HG03139 (cell line): ENCODE measurements at regions not wholly inside any gene's neighbourhood (a gene's known extent, or its start where the extent isn't known, plus 50 kb on each side); places are given as distances from the start of the nearest gene placed in this dataset.

Source experiments
- ATAC-seq: cut with Tn5 transposase; IDR thresholded peaks from one replicate; pipeline ENCODE4 v1.9.1; 2021; ENCODE audit not compliant: unreplicated experiment

DNA sequence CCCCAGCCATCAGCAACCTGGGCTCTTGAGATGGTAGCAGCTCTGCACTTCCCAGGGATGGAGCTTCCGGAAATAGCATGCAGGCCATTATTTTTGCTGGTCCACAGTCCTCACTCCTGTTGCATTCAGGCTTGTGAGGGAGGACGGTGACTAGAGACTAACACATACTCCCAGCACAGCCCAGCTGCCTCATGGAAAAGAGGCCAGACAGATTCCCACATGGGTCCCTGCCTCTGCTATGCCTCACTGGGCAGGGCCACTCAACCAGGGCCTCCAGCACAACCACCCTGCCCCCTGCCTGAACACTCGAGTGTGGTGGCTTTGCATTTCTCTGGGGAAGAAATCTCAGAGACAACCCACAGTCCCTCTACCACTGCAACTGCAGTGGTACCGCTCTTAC lies 1195.1 kb downstream of the PCDH18 start:
- no peak for ATAC-seq

DNA sequence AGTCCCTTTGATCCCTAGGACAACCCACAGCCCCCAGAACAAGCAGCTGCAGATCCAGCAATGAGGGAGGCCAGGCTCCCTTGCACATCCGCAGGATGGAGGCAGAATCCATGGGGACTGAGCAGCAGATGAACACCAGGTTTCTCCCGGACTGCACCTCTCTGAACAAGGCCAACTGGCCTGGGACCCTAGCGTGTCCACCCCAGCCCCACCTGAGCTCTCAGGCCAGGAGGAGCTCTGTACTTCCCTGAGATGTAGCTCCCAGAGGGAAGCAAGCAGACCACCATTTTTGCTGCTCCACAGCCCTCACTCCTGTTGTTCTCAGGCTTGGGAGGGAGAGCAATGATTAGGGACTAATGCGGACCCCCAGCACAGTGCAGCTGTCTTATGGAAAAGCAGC lies 1195.8 kb downstream of the PCDH18 start:
- no peak for ATAC-seq

DNA sequence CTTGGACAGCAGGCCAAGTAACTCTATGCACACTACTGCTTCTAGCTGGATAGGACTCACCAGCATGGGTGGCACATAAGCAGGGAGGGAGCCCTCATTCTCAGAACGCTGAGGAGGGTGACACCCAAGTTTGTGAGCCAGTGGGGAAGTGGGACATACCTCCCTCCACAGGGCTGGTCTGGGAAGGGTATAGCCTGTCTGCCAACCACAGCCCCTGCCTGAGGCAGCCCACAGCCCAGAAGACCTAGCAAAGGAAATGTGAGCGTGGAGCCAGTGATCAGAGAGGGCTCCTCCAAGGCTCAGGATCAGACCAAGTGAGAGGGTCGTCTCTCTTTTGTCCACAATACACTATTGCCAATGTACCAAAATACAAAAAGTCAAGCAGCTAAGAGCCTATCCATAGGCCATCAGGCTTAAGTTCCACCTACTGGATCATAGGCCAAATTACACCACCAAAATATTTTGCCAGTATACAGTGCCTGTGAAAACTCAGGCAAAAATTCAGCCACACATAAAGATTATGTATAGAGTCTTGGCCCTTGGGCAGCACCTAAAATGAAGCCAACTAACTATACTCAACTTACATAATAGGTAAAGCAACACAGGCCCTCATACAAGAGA lies 1203.1 kb downstream of the PCDH18 start:
- ATAC-seq, result no peak

DNA sequence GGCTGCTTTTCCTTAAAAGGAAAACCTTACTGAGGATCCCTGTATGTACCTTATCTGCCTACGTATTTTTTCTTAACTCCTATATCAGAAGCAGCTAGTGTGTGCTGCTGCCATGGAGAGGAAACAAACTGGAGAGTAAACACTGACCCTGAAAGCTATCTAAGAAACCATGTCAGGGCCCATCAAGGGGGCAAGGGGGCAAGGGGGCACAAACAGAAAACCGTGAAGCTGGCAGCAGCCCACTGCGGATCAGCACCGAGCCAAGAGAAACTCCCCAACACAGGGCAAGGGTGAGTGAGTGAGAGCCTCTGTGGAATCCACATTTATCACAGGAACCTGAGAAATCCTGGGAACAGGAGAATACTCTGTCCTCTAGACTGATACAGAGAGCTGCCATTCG lies 1204.2 kb downstream of the PCDH18 start:
- ATAC-seq, result no peak

DNA sequence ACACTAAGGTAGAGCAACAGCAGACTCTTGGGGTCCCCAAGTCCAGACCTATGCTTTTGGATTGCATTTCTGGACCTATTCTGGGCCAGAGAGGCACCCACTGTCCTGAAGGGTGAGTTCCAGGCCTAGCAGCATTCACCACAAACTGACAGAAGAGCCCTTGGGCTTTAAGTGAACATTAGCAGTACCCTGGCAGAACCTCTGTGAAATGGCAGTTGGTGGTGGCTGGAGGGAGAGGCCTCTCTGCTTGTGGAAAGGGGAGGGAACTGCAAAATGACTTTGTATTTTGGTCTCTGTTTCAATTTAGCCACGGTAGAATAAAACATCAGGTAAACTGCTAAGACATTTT lies 1211.9 kb downstream of the PCDH18 start:
- no peak for ATAC-seq

DNA sequence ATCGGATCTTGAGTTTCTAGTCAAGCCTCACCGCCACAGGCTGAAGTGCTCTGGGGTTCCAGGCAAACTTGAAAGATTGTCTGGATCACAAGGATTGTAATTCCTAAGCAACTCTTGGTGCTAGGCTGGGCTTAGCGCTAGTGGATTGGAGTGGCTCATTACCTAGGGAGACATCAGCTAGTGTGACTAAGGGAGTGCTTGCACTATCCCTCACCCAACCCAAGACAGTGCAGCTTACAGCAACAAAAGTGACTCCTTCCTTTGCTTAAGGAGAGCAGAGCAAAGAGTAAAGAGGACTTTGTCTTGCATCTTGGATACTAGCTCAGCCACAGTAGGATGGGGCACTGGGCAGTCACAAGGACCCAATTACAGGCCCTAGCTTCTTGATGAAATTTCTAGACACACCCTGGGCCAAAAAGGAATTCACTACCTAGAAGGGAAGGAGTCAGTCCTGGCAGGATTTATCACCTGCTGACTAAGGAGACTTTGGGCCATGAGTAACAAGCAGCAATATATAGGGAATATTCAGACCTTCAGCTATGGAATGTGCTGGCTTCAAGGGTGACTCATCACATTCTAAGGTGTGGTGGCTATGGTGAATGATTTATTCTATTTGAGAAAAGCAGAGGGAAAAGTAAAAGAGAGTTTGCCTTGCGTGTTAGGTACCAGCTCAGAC lies 1212.4 kb downstream of the PCDH18 start:
- no peak for ATAC-seq

DNA sequence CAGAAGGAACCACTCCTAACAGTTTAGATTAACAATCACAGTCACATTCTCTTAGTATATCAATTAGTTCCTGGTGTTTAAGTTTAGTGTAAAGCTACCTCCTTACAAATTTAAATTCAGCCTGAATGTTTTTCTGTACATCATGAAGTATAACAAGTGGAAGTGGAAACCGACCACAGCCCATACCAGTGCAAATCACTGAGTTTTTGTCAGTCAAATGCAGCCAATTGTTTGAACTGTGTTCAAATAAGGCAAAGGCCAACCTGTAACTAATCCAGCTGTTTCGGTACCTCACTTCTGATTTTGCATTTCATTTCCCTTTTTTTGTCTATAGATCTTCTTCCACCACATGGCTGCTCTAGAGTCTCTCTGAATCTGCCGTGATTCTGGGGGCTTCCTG lies 1215.3 kb downstream of the PCDH18 start:
- ATAC-seq, result no peak

DNA sequence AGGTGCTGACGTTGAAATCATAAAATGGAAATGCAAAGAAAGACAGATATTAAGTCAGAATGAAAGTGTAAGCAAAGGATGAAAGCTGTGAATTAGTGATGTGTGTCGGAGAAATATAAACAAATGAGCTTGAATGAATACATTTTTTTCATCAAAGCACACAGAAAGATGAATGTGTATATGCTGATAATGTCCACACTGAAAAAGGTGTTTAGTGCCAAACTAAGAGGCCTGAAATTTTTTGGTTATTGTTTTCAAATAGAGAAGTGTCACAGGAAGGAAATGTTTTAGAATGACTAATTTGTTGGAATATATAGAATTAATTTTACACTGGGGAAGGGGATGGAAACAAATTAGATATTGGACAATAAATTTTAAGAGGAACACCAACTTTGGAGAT lies 1217.6 kb downstream of the PCDH18 start:
- no peak for ATAC-seq

DNA sequence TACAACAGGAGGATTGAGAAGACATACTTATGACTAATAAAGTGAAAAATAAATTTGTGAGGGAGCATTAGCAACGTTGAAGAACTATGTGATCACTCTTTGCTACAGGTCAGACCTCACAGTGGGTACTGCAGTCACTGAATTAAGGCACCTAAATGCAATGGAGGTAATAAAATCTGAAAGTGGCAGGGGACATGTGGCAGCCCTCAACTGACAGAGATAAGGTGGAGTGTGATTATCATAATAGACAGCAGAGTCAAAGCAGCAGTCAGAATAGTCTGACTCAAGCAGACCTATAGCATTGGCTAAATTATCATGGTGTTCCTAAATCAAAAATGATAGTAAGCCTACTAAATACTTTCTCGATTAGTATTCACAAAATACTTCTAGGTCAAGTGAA lies 1220.5 kb downstream of the PCDH18 start:
- no peak for ATAC-seq

DNA sequence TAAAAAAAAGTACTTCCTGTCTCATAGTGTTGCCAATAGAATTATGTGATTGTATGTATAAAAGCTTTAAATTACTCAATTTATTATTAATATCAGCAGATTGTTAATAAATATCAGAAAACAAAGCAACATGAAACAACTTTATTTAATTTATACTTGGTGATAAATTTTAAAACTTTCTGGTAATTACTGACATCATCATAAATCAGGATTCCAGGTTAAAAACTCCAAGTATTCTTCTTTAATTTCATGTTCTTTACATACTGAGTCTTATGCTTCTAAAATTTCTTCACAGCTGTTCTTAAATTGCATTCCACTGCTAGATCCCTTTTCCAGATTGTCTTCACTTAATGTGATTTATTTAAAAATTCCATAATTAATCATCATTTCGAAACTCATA lies 1224.5 kb downstream of the PCDH18 start:
- ATAC-seq, result no peak

DNA sequence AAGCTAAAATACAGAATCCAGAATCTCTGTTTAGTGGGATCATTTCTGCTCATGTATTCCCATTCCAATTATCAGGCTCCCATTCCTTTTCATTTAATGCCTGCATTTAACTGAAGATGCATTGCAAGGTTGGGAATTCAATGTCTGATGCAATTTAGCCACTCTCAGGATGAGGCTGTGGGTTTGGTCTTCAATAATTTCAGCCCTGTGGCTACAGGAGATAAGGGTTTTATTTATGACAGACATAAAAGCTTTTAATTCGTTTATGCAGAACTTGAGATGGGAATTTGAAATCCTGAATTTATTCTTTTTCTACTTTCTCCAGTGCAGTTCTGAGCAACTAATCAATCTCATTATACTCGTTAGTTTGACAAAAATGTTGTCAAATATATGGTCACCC lies 1225.9 kb downstream of the PCDH18 start:
- no peak for ATAC-seq

DNA sequence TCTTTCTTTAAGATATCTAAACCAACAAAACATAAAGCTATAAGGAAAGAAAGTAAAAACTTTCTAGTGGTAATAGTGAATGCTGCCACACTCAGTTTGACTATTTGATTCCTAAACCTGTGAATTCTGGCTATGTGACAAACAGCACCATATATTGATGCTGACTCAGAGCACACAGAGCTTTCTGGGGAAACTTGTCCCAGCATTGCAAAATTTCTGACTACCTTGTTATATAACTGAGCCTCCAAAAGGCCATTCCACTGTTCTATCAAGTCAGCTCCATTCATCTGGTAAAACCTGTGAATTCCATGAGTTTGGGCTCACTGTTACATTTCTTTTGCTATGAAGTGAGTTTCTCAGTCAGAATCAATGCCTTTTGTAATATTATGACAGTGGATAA lies 1229.7 kb downstream of the PCDH18 start:
- ATAC-seq, result no peak

DNA sequence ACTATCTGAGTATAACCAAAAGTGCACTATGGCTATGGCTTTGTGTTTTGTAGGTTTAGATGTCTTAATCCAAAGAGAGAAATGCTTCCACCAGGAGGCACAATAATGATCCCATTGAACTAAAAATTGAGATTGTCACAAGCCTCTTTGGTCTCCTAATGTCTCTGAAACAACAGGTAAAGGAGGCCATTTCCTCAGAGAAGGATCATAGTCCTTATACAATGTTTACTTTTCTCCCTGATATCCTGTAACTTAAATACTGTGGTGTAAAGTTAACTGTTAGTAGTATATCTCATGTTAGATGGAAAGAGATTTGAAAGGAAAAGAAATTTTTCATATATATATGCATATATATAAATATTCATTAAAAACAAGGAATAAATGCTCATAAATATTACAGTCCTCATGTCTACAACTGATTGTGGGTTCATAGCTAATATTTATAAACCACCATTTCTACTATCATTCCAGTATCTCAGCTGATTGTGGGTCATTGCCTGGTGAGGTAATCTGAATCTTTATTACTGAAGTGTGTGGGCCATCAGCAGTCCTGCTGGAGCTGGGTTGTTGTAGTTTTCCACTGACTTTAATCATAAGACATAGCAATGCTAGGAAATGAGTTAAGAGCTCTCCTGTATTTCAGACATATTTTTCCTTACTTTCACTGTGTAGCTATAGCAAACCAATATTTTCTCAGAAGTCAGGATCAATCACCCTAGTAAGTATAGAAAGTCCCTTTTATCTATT lies 1230.4 kb downstream of the PCDH18 start:
- ATAC-seq, result no peak

DNA sequence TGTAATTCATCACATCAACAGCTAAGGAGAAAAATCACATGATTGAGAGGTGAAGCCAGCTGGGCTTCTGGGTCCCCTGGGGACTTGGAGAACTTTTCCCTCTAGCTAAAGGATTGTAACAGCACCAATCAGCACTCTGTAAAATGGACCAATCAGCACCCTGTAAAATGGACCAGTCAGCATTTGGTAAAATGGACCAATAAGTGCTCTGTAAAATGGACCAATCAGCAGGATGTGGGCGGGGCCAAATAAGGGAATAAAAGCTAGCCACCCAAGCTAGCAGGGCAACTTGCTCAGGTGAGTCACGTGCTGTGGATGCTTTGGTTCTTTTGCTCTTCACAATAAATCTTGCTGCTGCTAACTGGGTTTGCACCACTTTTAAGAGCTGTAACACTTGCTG lies 1248.3 kb downstream of the PCDH18 start:
- no peak for ATAC-seq

DNA sequence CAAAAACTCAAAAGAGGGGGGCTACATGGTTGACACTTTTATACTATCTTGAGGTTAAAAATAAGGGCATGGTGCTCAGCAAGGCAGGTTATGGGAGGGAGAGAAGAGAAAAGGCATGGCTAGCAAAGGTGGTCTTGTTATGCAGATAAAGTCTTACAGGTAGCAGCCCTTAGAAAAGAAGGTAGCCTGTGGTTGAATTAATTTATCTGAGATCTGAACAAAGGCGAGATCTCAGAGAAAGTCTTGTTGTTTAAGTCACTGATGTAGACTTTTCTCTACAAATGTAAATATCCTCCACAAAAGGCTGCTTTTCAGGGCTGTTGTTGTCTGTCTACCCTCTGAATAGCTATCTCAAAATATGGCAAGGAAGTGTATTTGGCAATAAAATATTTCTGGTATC lies 1250.4 kb downstream of the PCDH18 start:
- ATAC-seq, result no peak

DNA sequence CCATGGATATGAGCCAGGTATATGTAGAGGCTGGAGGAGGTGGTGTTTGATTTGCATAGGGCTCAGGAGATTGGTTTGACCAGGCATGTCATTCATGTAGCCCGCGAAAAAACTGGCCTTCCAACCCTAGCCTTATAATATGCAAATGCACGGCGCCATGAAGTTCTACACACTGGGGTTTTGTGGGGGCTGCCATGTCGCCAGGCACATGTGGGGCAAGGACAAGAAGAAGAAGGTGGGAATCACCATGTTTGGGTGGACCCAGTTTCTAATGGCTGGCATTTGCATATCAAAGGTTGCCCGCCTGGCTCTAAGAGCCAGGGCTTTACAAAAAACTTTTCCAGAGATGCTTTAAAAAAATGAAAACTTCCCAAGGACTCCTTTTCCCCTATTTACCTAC lies 1251.0 kb downstream of the PCDH18 start:
- no peak for ATAC-seq

DNA sequence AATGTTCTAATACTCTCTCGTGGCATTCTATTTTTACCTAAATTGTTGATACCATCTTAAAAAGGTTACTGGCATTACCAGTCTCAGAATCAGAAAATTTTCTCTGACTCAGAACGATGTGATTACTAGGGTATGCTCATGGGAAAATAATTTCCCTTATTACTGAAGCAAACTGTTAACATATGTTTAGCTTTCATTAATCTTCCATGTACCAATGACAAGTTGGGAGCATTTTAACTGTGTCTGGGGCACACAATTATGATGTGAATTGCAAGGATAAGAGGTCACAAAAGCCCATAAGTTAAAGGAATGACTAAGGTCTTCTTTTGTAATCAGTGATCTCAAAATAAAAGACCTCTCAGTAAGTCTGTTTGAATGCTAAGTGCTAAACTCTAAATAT lies 1254.6 kb downstream of the PCDH18 start:
- no peak for ATAC-seq

DNA sequence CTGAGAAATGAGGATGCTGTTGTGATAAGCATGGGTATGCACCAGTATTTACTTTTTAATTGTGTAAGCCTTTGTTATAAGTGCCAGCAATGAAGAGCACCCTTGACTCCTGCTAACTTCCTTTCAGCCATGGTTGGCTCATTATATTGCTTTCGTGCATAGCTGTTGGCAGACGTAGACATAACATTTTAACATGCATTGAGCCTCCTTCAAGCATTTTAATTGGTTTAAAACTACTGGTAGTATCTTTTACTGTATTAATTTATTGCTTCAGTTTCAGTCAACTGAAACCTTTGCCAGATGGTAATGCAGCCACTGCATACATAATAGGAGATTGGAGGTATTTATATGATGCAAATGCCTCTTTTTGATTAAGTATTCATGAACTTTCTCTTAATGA lies 1285.4 kb downstream of the PCDH18 start:
- no peak for ATAC-seq

DNA sequence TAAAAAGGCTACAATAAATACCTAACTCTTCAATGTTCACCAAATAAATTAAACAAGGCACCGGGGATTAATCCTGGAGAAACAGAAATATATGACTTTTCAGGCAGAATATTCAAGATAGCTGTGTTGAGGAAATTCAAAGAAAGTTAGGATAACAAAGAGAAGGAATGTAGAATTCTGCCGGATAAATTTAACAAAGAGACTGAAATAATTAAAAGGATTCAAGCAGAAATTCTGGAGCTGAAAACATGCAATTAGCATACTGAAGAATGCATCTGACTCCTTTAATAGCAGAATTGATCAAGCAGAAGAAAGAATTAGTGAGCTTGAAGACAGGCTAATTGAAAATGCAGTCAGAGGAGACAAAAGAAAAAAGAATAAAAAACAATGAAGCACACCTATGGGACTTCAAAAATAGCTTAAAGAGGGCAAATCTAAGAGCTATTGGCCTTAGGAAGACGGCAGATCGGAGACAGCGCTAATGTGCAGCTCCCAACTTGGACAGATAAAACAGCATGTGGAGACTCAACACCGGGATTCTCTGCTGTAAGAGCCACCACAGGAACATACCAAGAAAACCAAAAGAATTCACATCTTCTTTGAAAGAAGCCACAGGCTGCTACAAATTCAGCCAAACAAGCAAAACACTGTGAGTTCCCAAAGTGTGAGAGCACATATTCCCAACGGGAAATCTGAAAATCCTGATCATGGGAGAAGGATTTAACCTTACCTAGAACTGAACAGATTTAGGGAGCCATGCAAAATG lies 1290.9 kb downstream of the PCDH18 start:
- no peak for ATAC-seq

DNA sequence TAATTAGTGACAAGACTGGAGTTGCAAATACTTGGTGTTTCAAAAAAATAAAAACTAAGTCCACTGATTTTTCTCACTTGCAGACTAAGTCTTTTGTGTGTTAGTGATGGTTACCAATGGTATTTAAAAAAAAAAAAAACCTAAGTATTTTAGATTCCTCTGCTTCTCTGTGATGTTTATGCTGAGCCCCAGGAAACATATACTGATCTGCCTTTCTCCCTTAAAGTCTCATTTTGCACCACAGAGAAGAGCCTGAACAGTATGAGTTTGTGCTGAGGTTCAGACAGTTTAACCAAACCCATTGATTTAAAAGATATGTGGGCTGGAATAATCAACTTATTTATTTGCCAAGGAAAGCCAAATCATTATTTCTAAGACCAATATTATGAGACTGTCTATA lies 1305.0 kb downstream of the PCDH18 start:
- ATAC-seq, result no peak

DNA sequence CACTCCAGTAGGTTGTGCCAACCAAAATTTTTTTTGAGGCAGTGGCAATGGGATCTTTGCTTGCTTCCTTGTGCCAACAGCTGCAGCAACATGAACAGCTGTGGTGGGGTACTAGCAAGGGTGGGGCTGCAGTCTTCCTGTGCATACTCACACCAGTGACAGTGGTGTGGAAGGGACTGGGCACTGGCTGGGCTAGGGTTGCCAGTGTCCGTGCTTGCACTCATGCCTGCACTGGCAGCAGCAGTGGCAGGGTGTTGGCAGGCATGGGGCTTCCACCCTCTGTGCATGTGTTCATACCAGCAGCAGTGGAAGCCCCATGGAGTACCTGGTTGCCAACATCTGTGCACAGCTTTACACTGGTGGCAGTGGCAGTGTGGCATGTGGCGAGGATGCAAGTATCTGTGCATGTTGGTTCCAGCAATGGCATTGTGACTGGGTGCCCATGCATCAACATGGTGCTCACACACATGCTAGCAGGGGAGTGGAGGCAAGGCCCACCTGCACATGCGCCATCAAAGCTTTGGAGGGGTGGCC lies 1312.6 kb downstream of the PCDH18 start:
- ATAC-seq, result no peak

DNA sequence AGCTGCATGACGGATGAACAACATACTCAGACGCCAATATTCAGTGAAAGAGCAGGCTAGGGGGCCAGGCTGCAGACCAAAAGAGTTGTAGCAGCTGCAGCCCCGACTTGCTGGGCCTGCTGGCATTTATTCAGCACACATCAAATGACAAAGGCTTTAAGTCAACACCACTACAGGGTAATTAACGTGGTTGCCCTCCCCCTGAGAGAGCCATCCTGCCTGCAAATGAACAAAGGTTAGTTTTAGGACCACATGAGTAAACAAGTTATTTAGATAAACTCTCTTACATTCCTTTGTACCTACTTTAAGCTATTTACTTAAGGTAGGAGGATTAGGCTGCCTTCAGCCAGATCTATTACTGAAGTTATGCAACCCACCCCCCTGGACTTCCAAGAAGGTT lies 1329.1 kb downstream of the PCDH18 start:
- ATAC-seq, result no peak
